LoVo (cell line): ENCODE measurements at regions not wholly inside any gene's neighbourhood (a gene's known extent, or its start where the extent isn't known, plus 50 kb on each side); places are given as distances from the start of the nearest gene placed in this dataset.

Source experiments
- DNase-seq: peaks from one replicate; pipeline ENCODE4 v3.0.0-alpha.2; 2016; ENCODE audit warnings: low spot score

GRCh38 chr4:129550281-129550785, 454.4 kb downstream of the C4orf33 start:
- no peak for DNase-seq

GRCh38 chr4:129561280-129561679, 465.3 kb downstream of the C4orf33 start:
- no peak for DNase-seq

GRCh38 chr4:129561886-129562671, 466.1 kb downstream of the C4orf33 start:
- DNase-seq: no peak

DNA sequence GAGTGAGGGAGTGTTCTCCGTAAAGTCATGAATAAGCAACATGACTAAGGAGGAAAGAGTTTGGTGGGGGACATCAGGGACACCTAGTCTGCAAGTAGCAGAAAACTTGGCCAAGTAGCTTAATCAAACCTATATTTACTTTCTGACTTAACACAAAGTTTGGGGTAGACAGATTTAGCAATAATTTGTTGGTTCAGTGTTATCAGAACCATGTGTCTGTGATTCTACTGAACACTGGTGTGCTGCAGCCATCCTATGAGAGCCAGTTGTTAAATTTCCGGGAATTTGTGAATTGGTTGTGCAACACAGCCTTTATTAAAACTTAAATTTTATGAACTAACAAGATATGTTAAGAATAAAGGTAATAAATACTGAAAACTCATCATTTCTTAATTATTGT, 469.3 kb downstream of the C4orf33 start:
- DNase-seq: no peak

GRCh38 chr4:129570326-129570725, 474.4 kb downstream of the C4orf33 start:
- DNase-seq: no peak

DNA sequence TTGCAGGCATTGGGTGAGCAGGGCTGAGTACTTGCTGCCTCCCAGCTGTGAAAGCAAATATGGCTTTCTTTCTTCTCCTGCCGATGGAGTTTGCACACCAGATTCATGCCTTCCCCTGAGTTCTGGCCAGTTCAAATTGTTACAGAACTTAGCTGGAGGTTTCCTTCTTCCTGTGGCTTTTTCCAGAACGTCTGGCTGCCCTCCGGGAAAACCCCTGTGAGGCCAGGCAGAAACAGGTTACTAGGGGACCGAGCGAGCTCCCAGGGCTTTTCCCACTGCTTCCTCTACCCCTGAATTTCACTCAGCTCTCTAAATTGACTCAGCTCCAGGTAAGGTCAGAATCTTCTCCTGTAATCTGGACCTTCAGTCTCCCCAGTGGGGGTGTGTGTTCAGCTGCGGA, 482.4 kb downstream of the C4orf33 start:
- no peak for DNase-seq

DNA sequence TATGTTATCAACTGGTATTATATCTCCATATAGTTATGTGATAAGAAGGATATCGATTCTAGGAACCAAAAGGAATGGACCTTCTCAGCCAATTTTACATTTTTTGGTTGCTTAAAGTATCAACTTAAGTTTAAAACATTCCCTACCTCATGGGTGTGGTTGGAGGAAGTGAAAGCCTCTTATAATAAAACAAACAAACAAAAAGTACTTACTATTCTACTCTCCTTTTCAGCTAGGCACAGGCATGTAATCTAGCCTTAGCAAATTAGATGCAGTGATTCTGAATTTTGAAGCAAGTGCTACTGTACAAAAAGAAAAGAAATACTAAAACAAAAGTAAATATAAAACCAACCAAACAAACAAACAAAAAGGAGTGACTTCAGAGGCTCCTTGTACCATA, 485.4 kb downstream of the C4orf33 start:
- no peak for DNase-seq

DNA sequence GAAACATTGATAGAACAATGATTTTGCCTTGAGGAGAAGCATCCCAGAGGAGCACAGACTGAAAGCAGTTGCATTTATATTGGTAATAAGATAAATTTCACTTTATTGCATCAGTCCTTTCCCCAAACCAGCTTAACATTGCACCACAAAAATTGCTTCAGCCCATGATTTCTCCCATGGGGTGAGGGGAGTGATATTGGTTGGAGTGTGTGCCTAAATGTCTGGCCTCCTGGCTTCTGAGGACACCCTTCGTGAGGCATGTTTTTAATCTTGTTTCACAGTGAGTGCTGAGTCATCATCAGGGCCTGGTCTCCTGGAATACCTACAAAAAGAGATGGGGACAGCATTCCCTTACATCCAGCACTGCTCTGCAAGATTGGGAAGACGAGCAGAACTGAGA, 487.9 kb downstream of the C4orf33 start:
- no peak for DNase-seq

DNA sequence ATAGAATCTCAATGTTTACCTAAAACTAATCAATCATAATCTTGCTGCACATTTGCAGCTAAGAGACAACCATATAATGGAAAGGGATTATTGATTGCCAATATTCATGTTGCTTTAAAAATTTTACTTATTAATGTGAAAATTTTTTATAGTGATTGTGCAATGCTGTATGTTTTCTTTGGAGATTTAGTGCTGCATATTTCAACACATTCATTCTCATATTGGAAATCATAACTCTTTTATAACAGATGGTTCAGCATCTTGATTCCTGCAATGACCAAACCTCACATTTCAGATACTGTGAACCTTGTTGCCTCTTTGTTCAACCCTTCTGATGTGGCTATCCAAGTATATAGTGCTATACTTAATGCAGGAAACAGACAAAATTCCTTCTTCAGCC, 502.6 kb downstream of the C4orf33 start:
- DNase-seq: no peak

GRCh38 chr4:129600898-129601297, 504.9 kb downstream of the C4orf33 start:
- no peak for DNase-seq

GRCh38 chr4:129602447-129602846, 506.5 kb downstream of the C4orf33 start:
- no peak for DNase-seq

DNA sequence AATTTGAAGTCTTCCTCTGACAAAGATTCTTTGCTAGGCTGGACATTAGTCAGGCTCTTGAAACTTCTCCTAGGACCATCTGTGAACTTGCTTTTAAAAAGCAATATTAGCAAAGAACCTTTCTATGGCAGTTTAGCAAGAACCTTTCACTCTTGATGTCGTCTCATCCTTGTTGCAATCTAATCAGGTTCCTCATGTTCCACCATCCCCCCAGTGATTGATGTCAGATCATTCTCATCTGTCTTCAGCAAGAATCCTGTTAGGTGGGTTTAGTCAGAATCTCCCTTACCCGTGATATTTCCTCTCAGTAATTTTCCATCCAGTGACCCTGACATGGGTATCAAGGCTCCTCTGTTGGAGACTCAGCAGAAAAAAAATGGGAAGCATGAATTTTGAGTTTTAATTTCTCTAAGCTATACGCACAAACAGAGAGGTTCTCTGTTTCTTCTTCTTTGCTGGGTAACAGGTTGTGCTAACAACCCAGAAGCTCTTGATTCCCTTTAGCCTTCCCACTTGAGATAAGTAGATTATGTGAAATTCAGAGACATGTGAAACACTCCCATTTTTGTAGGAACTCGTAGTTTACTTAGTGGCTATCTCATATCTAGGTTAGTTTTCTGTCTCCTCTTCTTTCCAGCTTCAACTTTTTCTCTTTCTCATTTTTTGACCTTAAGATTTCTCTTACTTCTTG, 507.4 kb downstream of the C4orf33 start:
- DNase-seq: no peak

- DNase-seq: no peak
These were observed 508.8 kb downstream of the C4orf33 start for GRCh38 chr4:129604632-129605255.

- no peak for DNase-seq
These were observed 518.7 kb downstream of the C4orf33 start for GRCh38 chr4:129614611-129615010.

DNA sequence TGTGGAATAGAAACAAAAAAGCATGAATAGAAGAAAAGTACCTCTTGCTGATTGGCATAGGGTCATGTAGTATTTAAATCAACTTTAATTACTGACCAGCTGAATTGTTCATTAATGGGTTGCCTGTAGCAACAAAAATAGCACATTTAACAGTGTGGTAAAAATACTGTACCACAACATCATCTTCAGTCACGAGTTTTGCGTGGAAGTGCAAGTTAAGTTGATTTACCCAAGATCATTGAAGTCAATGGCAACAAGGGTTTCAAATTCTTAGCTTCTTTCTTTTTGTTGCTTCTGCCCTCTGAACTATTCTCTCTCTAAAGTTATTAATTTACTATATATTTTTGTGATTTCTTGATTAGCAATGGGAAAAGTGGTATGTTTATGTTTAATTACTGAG, 526.6 kb downstream of the C4orf33 start:
- DNase-seq: no peak

GRCh38 chr4:129623233-129623875, 527.4 kb downstream of the C4orf33 start:
- DNase-seq: no peak

DNA sequence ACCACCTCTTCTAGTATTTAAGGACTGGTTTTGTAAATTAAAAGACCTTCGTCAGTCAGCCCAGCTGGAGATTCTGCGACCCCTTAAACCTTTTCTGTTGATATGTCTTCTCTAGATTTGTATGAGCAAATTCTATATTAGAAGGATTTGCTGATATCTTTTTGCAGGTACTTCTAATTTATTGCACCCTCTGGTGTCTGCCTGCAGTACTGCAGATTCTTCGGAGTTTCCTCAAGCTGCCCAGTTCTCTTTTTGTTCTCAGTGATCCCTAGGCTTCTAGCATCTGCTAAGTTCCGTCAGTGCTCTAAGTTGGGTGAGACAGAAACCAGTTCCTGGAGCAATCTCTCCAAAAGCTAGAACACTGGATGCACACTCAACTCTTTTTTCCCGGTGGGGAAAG, 545.2 kb downstream of the C4orf33 start:
- DNase-seq: peak; percentile 55

DNA sequence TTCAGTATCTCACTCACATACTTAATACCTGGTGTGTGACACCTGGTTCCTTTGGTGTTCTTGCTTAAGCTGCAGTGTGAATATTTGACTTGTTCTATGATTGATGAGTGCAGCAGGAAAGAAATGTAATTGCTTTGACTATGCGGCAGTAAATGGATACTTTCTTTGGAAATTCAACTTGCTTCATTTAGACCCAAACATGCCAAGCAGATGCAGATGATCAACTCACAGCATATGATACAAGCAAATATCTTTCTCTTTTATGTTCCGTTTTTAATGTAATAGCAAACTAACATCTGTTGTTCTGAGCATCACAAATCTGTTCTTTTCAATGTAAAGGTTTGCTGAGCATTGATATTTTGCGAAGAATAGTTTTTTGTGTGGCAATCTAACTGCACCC, 549.5 kb downstream of the C4orf33 start:
- no peak for DNase-seq

- no peak for DNase-seq
These were observed 572.1 kb downstream of the C4orf33 start for GRCh38 chr4:129668092-129668491.

DNA sequence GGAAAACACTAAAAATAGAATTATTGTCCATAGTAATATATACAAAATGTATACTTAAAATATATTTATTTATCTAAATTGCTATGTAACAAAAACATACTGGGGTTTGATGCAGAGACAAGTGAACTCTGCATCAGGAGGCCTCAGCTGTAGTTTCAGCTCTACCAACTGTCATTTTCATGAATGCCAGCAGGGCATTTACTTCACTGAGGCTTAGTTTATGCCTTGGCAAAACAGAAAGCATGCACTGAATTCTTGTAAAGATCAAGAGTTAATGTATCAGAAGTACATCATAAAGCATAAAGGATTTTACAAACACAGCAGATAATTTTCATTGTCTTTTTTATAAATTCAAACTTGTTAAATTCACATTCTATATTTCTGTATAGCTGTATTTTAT, 577.0 kb downstream of the C4orf33 start:
- no peak for DNase-seq

DNA sequence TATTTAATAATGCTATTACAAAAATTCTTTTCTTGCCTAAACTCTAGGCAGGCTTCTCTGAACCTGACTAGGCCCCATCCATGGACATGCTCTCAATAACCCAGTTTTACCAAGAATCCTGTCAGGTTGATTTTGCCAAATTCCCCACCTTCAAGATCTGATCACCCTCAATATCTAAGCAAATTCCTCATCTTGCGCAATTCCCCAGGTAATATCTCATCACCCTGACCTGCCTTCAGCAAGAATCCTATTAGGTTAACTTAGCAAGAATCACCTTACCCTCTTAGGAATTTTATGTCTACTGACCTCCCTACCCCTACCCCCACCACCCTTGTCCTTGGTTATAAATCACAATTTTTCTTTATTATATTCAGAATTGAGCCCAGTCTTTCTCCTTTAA, 579.1 kb downstream of the C4orf33 start:
- DNase-seq: no peak

DNA sequence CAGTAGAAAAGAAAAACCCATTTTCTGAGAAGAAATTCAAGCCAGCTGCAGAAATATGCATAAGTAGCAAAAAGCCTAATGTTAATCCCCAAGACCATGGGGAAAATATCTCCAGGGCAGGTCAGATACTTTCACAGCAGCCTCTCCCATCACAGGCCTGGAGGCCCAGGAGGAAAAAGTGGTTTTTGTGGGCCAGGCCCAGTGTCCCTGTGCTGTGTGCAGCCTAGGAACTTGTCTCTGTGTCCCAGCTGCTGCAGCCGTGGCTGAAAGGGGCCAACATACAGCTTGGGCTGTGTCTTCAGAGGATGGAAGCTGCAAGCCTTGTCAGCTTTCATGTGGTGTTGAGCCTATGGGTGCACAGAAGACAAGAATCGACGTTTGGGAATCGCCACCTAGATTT, 581.0 kb downstream of the C4orf33 start:
- no peak for DNase-seq

DNA sequence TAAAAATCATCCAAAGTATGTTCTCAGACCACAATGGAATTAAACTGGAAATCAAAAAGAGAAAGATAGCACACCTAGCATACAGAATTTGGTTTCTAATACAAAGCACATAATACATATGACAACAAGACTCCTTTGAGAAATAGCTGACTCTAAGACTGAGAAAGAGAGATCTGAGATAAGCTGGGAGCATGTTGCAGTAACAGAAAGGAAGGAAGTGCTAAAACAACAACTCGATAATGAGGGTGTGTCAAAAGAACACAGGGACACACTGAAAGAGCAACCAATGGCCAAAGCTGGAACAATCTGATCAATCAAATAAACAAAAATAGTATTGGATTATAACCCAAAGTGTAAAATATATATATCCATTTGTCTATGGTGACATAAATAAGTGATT, 586.6 kb downstream of the C4orf33 start:
- no peak for DNase-seq
